Skeletal muscle tissue (tissue), 3 donors: ENCODE measurements at regions not wholly inside any gene's neighbourhood (a gene's known extent, or its start where the extent isn't known, plus 50 kb on each side); places are given as distances from the start of the nearest gene placed in this dataset.
"Not testable (repeated sequence)": the region's sequence is repeated elsewhere in the genome, so short reads cannot be mapped to it uniquely, and the experiment has no call there.

Experiments
- H3K27ac ChIP-seq: one replicate; pipeline ENCODE4 v1.7.0; 2013; ENCODE audit warnings: mild to moderate bottlenecking, low read depth, low read length, inconsistent platforms
- H3K27me3 ChIP-seq, 3 donors: one replicate each; pipeline ENCODE4 v1.7.0; 2013; ENCODE audit warnings: low read length in 3 of 3; ENCODE audit not compliant: control insufficient read depth in 3 of 3, insufficient read depth in 3 of 3
- H3K36me3 ChIP-seq, 3 donors: one replicate each; pipeline ENCODE4 v1.7.0; 2013; ENCODE audit warnings: low read length in 3 of 3; ENCODE audit not compliant: control insufficient read depth in 3 of 3, insufficient read depth in 3 of 3
- H3K4me1 ChIP-seq, 3 donors: one replicate each; pipeline ENCODE4 v1.7.0; 2013; ENCODE audit warnings: low read length in 3 of 3, mild to moderate bottlenecking in 3 of 3; ENCODE audit not compliant: control insufficient read depth in 3 of 3, insufficient read depth in 3 of 3
- H3K4me3 ChIP-seq, 3 donors: one replicate each; pipeline ENCODE4 v1.7.0; 2013; ENCODE audit warnings: low read length in 3 of 3
- H3K9ac ChIP-seq, 3 donors: one replicate each; pipeline ENCODE4 v1.7.0; 2013; ENCODE audit warnings: low read length in 3 of 3, mild to moderate bottlenecking in 3 of 3, moderate library complexity in 2 of 3, low read depth in 1 of 3
- H3K9me3 ChIP-seq, 3 donors: one replicate each; pipeline ENCODE4 v1.7.0; 2013; ENCODE audit warnings: low read length in 3 of 3; ENCODE audit not compliant: control insufficient read depth in 3 of 3
- donor health status: Osteomylitis.

GRCh38 chr3:127443581-127444375, 146.8 kb downstream of the TPRA1 start:
- no peak overlapping the region for H3K27ac ChIP-seq
- no peaks in the 10 kb centered on the region for H3K36me3 ChIP-seq
- H3K4me1 ChIP-seq: no peaks in the 10 kb centered on the region
- H3K27me3 ChIP-seq: peaks cover 0 to 7% (median 7%) of the 10 kb centered on the region in 3 donors
- H3K9me3 ChIP-seq: no peaks in the 10 kb centered on the region
- no peak overlapping the region for H3K4me3 ChIP-seq
- no peak overlapping the region for H3K9ac ChIP-seq

GRCh38 chr3:127442506-127442905, 148.0 kb downstream of the TPRA1 start:
- Histone ChIP-seq H3K9me3 (no peaks in the 10 kb centered on the region), H3K36me3 (no peaks in the 10 kb centered on the region), H3K27ac (no peak overlapping the region), H3K9ac (no peak overlapping the region), H3K4me3 (no peak overlapping the region), H3K27me3 (peaks cover 0 to 7% (median 5%) of the 10 kb centered on the region in 3 donors), H3K4me1 (no peaks in the 10 kb centered on the region)

- Histone ChIP-seq H3K9ac (no peak overlapping the region), H3K27ac (no peak overlapping the region), H3K4me3 (no peak overlapping the region), H3K4me1 (no peaks in the 10 kb centered on the region), H3K36me3 (no peaks in the 10 kb centered on the region), H3K27me3 (peaks cover 0 to 7% (median 5%) of the 10 kb centered on the region in 3 donors), H3K9me3 (no peaks in the 10 kb centered on the region)
Measured at GRCh38 chr3:127441764-127442163, 148.8 kb downstream of the TPRA1 start.

GRCh38 chr3:127440384-127440783, 150.1 kb downstream of the TPRA1 start:
- H3K36me3 ChIP-seq: no peaks in the 10 kb centered on the region
- peaks cover 0 to 5% (median 3%) of the 10 kb centered on the region in 3 donors for H3K27me3 ChIP-seq
- no peak overlapping the region for H3K4me3 ChIP-seq
- H3K9ac ChIP-seq: no peak overlapping the region
- H3K27ac ChIP-seq: no peak overlapping the region
- no peaks in the 10 kb centered on the region for H3K9me3 ChIP-seq
- no peaks in the 10 kb centered on the region for H3K4me1 ChIP-seq

- no peaks in the 10 kb centered on the region for H3K9me3 ChIP-seq
- H3K27me3 ChIP-seq: no peaks in the 10 kb centered on the region
- H3K9ac ChIP-seq: no peak overlapping the region
- H3K36me3 ChIP-seq: no peaks in the 10 kb centered on the region
- no peak overlapping the region for H3K4me3 ChIP-seq
- H3K27ac ChIP-seq: no peak overlapping the region
- H3K4me1 ChIP-seq: no peaks in the 10 kb centered on the region
Measured at GRCh38 chr3:127439621-127440020, 150.9 kb downstream of the TPRA1 start.

GRCh38 chr3:127438951-127439350, 151.1 kb upstream of the PRR20G start:
- H3K4me3 ChIP-seq: no peak overlapping the region
- no peak overlapping the region for H3K9ac ChIP-seq

GRCh38 chr3:127438371-127438770, 150.5 kb upstream of the PRR20G start:
- no peak overlapping the region for H3K9ac ChIP-seq
- no peak overlapping the region for H3K4me3 ChIP-seq
- H3K36me3 ChIP-seq: no peaks in the 10 kb centered on the region
- H3K4me1 ChIP-seq: no peaks in the 10 kb centered on the region
- no peak overlapping the region for H3K27ac ChIP-seq
- no peaks in the 10 kb centered on the region for H3K9me3 ChIP-seq
- H3K27me3 ChIP-seq: no peaks in the 10 kb centered on the region

More at GRCh38 chr3:127438951-127439350, 151.1 kb upstream of the PRR20G start:
- Histone ChIP-seq H3K4me1 (no peaks in the 10 kb centered on the region), H3K9me3 (no peaks in the 10 kb centered on the region), H3K36me3 (no peaks in the 10 kb centered on the region), H3K27ac (no peak overlapping the region), H3K27me3 (no peaks in the 10 kb centered on the region)

- not testable (repeated sequence) for H3K36me3 ChIP-seq, H3K4me3 ChIP-seq, H3K4me1 ChIP-seq, H3K9me3 ChIP-seq, H3K27ac ChIP-seq, H3K9ac ChIP-seq
- H3K27me3 ChIP-seq: peaks cover 3 to 12% (median 9%) of the 10 kb centered on the region in 3 donors
Measured at GRCh38 chr3:127435299-127435698, 147.5 kb upstream of the PRR20G start.

GRCh38 chr3:127431066-127431465, 143.2 kb upstream of the PRR20G start:
- Histone ChIP-seq H3K27ac (no peak overlapping the region), H3K9ac (no peak overlapping the region), H3K36me3 (no peaks in the 10 kb centered on the region), H3K9me3 (no peaks in the 10 kb centered on the region), H3K4me1 (peaks cover 0 to 4% (median 4%) of the 10 kb centered on the region in 3 donors), H3K27me3 (peaks cover 18 to 35% (median 33%) of the 10 kb centered on the region in 3 donors), H3K4me3 (no peak overlapping the region)

GRCh38 chr3:127428344-127428997, 140.6 kb upstream of the PRR20G start:
- H3K9ac ChIP-seq: no peak overlapping the region
- H3K27me3 ChIP-seq: peaks cover 32 to 58% (median 51%) of the 10 kb centered on the region in 3 donors
- no peaks in the 10 kb centered on the region for H3K36me3 ChIP-seq
- H3K4me1 ChIP-seq: peaks cover 0 to 4% (median 4%) of the 10 kb centered on the region in 3 donors
- no peak overlapping the region for H3K27ac ChIP-seq
- no peaks in the 10 kb centered on the region for H3K9me3 ChIP-seq
- H3K4me3 ChIP-seq: no peak overlapping the region
